ENCODE measurements at regions not wholly inside any gene's neighbourhood (a gene's known extent, or its start where the extent isn't known, plus 50 kb on each side); places are given as distances from the start of the nearest gene placed in this dataset.
"Not testable (repeated sequence)": the region's sequence is repeated elsewhere in the genome, so short reads cannot be mapped to it uniquely, and the experiment has no call there.

GRCh38 chr6:11940532-11941166 is 71.5 kb upstream of the HIVEP1 start:
- not testable (repeated sequence) for H3K4me3 ChIP-seq (replicated peaks; ENCODE audit: insufficient read depth, low read length); H3K27ac ChIP-seq (replicated peaks); DNase-seq (ENCODE audit: low read depth in 1 of 2, low spot score in 1 of 2); H3K27me3 ChIP-seq (ENCODE audit: insufficient read depth, poor library complexity, severe bottlenecking)

- no peaks in the 10 kb centered on the region for H3K27me3 ChIP-seq (ENCODE audit: insufficient read depth, poor library complexity, severe bottlenecking)
- TF ChIP-seq SPI1 (IDR thresholded peaks at IDR 0.05; ENCODE audit: borderline replicate concordance, low read depth) (no peak), GABPA (IDR thresholded peaks at IDR 0.05; ENCODE audit: low read depth) (no peak), CTCF (IDR thresholded peaks at IDR 0.05; ENCODE audit: insufficient read depth, low read length) (no peak), REST (IDR thresholded peaks at IDR 0.05; ENCODE audit: insufficient replicate concordance, low read depth) (no peak), POLR2AphosphoS5 (IDR thresholded peaks at IDR 0.05; ENCODE audit: low read depth) (no peak)
- no peak overlapping the region for H3K4me3 ChIP-seq (replicated peaks; ENCODE audit: insufficient read depth, low read length)
- peak in 1 of 2 experiments; percentile 19 for DNase-seq (ENCODE audit: low read depth in 1 of 2, low spot score in 1 of 2)
- H3K27ac ChIP-seq (replicated peaks): no peak overlapping the region
Measured at GRCh38 chr6:11938285-11938890, 73.7 kb upstream of the HIVEP1 start.

GRCh38 chr6:11934638-11935037 is 77.5 kb upstream of the HIVEP1 start:
- H3K27ac ChIP-seq (replicated peaks): no peak overlapping the region
- DNase-seq (ENCODE audit: low read depth in 1 of 2, low spot score in 1 of 2): no peak
- no peak overlapping the region for H3K4me3 ChIP-seq (replicated peaks; ENCODE audit: insufficient read depth, low read length)
- no peaks in the 10 kb centered on the region for H3K27me3 ChIP-seq (ENCODE audit: insufficient read depth, poor library complexity, severe bottlenecking)
- TF ChIP-seq SPI1 (IDR thresholded peaks at IDR 0.05; ENCODE audit: borderline replicate concordance, low read depth) (no peak), REST (IDR thresholded peaks at IDR 0.05; ENCODE audit: insufficient replicate concordance, low read depth) (no peak), POLR2AphosphoS5 (IDR thresholded peaks at IDR 0.05; ENCODE audit: low read depth) (no peak), GABPA (IDR thresholded peaks at IDR 0.05; ENCODE audit: low read depth) (no peak), CTCF (IDR thresholded peaks at IDR 0.05; ENCODE audit: insufficient read depth, low read length) (no peak)

DNA sequence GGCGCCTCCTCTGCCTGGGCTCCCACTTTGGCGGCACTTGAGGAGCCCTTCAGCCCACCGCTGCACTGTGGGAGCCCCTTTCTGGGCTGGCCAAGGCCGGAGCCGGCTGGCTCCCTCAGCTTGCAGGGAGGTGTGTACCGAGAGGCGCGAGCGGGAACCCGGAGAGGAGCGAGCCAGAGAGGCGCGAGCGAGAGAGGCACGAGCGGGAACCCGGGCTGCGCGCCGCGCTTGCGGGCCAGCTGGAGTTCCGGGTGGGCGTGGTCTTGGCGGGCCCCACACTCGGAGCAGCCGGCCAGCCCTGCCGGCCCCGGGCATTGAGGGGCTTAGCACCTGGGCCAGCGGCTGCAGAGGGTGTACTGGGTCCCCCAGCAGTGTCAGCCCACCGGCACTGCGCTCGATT is 79.2 kb upstream of the HIVEP1 start:
- H3K4me3 ChIP-seq (replicated peaks; ENCODE audit: insufficient read depth, low read length); DNase-seq (ENCODE audit: low read depth in 1 of 2, low spot score in 1 of 2); H3K27me3 ChIP-seq (ENCODE audit: insufficient read depth, poor library complexity, severe bottlenecking); H3K27ac ChIP-seq (replicated peaks): not testable (repeated sequence)

Data from HL-60 (cell line).